ENCODE measurements at regions not wholly inside any gene's neighbourhood (a gene's known extent, or its start where the extent isn't known, plus 50 kb on each side); places are given as distances from the start of the nearest gene placed in this dataset.
"Not testable (repeated sequence)": the region's sequence is repeated elsewhere in the genome, so short reads cannot be mapped to it uniquely, and the experiment has no call there.

- not testable (repeated sequence) for DNase-seq (ENCODE audit: low spot score)
These were observed 180.9 kb downstream of the CEP170 start for GRCh38 chr1:243074224-243074623.

- DNase-seq (ENCODE audit: low spot score), result not testable (repeated sequence)
These were observed 188.0 kb downstream of the CEP170 start for GRCh38 chr1:243067056-243067455.

GRCh38 chr1:243061965-243062364 is 193.1 kb downstream of the CEP170 start:
- DNase-seq (ENCODE audit: low spot score), result not testable (repeated sequence)

GRCh38 chr1:243055510-243055909 is 199.6 kb downstream of the CEP170 start:
- not testable (repeated sequence) for DNase-seq (ENCODE audit: low spot score)

DNA sequence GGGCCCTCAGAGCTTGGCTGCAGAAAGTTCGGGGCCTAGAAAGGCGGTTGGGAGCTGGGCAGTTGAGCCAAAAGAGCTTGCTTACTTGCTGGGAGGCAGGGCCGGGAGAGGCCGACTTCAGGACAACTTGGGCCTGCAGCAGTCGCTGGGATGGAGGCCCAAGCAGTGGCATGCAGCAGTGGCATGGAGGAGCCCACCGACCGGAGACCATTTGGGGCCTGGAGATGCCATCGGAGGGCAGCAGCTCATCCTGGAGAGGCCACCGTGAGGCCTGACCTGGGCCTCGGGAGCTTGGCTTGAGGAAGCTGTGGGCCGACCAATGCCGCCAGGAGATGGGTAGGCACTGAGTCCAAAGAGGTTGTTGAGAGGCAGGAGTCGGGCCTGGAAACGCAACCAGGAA is 200.0 kb downstream of the CEP170 start:
- not testable (repeated sequence) for DNase-seq (ENCODE audit: low spot score)

- DNase-seq (ENCODE audit: low spot score), result not testable (repeated sequence)
These were observed 200.4 kb downstream of the CEP170 start for GRCh38 chr1:243054681-243055080.

DNA sequence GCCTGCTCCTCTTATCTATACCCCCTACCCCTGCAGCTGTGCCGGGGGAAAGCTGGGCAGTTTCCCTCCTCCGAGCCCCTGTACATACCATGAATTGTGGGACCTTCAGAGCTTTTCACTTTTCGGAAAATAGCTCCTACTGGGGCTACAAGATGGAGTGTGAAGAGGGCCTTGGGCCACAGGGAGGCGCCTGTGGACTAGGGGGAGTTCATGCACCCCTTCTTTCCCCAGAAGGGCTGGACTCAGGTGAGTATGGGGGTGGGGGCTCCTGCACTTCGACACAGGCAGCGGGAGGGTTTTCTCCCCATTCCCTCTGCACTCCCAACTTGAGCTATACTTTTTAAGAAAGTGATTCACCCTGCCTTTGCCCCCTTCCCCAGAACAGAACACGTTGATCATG is 202.0 kb downstream of the CEP170 start:
- DNase-seq (ENCODE audit: low spot score), result not testable (repeated sequence)

GRCh38 chr1:243050613-243051012 is 204.5 kb downstream of the CEP170 start:
- DNase-seq (ENCODE audit: low spot score), result not testable (repeated sequence)

DNA sequence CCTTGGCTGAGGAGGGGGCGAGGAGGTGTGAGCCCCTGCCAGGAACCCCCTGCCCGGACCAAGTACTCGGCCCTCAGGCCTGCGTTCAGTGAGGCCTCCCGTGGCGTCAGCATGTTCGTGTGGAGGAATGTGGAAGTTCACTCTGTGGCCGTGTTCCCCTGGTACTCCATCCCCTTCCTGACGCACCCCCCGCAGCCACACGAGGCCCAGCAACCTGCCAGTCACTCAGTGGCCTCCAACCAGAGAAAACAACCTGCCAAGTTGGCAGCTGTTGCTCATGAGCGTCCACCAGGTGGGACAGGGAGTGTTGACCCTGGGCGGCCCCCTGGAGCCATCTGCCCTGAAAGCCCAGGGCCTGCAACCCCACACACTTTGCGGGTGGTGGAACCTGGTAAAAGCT is 205.4 kb downstream of the CEP170 start:
- not testable (repeated sequence) for DNase-seq (ENCODE audit: low spot score)

- DNase-seq (ENCODE audit: low spot score), result not testable (repeated sequence)
These were observed 233.7 kb downstream of the CEP170 start for GRCh38 chr1:243021365-243021764.

GRCh38 chr1:243019030-243019635 is 235.9 kb downstream of the CEP170 start:
- DNase-seq (ENCODE audit: low spot score), result not testable (repeated sequence)

DNA sequence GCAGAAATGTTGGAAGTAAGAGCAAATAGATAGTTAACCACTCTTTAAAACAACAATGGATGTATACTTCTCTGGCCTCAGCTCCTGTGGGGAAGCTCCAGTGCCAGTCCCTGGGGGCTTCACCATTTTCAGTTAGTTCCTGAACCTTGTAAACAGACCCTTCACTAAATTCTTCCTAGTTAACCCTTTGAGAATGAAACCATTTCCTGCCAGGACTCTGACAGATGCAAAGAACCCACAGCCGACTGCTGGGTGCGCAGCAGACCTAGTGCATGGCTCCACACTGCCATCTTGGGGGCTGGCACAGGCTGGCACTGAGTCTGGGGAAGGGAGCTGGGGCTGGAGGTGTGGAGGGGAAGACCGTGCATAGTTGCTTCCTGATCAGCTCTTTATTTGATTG is 244.4 kb downstream of the CEP170 start:
- DNase-seq (ENCODE audit: low spot score), result not testable (repeated sequence)

DNA sequence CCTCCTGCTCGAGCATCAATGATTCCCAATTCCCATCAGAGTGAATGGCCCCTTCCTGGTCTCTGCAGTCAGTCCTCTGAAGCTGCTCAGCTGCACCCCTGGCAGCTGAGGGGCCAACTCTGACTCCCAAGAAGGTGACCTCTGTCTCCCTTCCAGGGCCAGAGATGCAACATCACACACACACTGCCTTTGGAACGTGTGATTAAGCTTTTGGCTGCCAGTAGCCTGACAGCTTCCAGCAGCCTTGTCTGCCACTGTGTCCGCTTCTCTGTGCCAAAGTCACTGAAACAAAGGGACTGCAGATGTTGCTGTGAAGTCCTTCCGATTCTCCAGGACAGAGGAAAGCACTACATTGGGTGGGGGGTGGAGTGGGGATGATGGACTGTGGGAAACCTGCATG is 254.1 kb downstream of the CEP170 start:
- DNase-seq (ENCODE audit: low spot score), result not testable (repeated sequence)

GRCh38 chr1:242992776-242993175 is 262.3 kb downstream of the CEP170 start:
- not testable (repeated sequence) for DNase-seq (ENCODE audit: low spot score)

DNA sequence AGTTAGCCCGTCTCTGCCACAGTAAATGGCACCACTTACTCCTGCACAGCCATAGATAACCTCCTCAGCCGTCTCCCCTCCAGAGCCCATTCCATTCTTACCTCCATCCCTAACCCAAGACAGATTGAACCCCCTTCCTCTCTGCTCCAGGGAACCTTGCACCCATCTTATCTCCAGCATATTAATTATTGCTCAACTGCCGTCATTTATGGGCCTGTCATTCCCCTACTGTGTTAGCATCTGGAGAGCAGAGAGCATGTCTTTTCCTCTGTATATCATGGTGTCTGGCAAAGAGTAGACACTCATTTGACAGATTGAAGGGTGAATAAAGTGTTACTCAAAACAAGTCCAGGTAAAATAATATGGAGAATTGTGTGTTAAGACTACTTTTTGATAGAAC is 270.0 kb downstream of the CEP170 start:
- DNase-seq (ENCODE audit: low spot score), result not testable (repeated sequence)

DNA sequence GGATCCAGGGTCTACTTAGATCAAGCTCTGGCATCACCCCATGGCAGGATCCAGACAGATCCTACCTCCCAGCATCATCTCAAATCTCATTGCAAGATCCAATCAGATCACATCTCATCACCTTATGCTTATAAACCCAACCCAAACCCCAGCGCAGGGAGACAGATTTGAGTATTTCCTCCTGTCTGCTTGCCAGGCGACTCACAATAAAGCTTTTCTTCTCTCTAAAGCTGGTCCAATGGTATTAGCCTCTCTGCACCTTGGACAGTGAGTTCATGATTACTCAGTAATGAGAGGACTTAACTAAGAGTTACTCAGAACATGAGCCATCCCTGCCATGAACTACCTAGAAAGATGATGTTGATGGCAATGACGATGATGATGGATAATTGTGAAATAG is 281.7 kb downstream of the CEP170 start:
- not testable (repeated sequence) for DNase-seq (ENCODE audit: low spot score)

GRCh38 chr1:242966892-242967291 is 288.2 kb downstream of the CEP170 start:
- DNase-seq (ENCODE audit: low spot score), result no peak

- DNase-seq (ENCODE audit: low spot score), result not testable (repeated sequence)
These were observed 295.7 kb downstream of the CEP170 start for GRCh38 chr1:242959397-242959796.

- not testable (repeated sequence) for DNase-seq (ENCODE audit: low spot score)
These were observed 300.1 kb downstream of the CEP170 start for GRCh38 chr1:242954945-242955344.

DNA sequence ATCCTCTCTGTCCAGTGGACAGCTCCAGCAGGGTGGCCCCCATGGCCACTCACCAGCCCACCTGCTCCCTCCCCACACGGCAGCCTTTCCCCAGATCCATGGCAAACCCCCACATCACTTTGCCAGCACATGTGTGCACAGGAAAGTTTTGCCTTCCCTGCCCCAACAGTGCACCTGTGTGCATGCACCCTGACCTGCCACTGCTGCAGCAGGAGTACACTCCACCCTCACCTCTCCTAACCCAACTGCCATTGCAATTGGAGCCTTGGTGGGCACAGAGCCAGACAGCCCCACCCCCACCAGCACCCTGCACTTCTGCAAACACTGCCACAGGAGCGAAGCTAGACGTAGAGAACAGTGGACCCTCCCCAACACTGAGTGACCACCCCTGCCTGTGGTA is 308.9 kb downstream of the CEP170 start:
- DNase-seq (ENCODE audit: low spot score), result no peak

GRCh38 chr1:242936725-242937124 is 318.4 kb downstream of the CEP170 start:
- DNase-seq (ENCODE audit: low spot score), result peak; percentile 20

DNA sequence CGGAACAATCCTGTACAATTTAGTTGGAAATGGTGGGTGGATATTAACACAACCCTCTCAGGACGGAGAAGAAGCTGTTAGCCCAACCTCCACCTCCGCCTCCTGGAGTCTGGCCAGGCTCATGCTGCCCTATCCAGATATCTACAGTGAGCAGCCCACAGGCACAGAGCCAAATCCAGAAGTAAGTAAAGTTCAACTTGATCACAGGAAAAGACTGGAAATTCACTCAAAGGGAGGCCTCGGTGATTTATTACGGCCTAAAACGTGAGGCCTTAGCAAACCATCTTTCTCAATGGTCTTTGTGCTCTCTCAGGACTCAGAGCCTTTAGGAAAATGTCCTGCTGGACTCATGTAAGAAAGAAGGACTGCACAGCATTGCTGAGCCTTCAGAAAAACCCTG is 330.4 kb downstream of the CEP170 start:
- DNase-seq (ENCODE audit: low spot score), result peak; percentile 46

GRCh38 chr1:242923603-242924002 is 331.5 kb downstream of the CEP170 start:
- not testable (repeated sequence) for DNase-seq (ENCODE audit: low spot score)

- DNase-seq (ENCODE audit: low spot score), result not testable (repeated sequence)
These were observed 340.4 kb downstream of the CEP170 start for GRCh38 chr1:242914729-242915128.

All from SK-N-DZ (cell line).